Activated CD4-positive, alpha-beta T cell treated with anti-CD3 and anti-CD28 coated beads, Interleukin-2, Interleukin-4, amounts not matched to agents 100 ng/mL and 50 ng/mL, durations not matched to agents 16 hours and 8 hours (primary cell): ENCODE measurements at regions not wholly inside any gene's neighbourhood (a gene's known extent, or its start where the extent isn't known, plus 50 kb on each side); places are given as distances from the start of the nearest gene placed in this dataset.
A peak's percentile ranks its signal among the peaks of the same experiment; 100 is the strongest.

Experiments
- DNase-seq: peaks from one replicate; pipeline ENCODE4 v3.0.0-alpha.2; 2020; ENCODE audit warnings: low spot score

GRCh38 chr9:89655990-89656657, 51.3 kb downstream of the GADD45G start:
- DNase-seq: peak; percentile 40

DNA sequence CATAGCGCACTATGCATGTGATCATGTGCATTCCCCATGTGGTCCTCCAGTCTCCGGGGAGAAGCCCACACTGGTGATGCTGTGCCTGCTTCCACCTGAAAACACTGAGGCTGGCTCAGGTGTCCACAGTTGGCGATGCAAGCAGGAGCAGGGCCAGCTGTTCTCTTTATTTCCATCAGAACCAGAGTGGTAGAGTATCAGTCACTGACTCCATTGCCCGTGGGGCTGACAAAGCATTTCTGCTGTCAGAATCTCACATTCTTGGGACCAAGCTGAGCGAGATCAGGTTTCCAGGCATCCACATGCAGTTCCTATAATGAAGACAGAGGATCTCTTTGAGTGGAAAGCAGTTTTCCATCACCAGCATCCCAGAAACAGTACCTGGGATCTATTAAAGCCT, 52.5 kb downstream of the GADD45G start:
- DNase-seq: no peak

GRCh38 chr9:89657765-89658164, 53.0 kb downstream of the GADD45G start:
- DNase-seq: peak; percentile 52

DNA sequence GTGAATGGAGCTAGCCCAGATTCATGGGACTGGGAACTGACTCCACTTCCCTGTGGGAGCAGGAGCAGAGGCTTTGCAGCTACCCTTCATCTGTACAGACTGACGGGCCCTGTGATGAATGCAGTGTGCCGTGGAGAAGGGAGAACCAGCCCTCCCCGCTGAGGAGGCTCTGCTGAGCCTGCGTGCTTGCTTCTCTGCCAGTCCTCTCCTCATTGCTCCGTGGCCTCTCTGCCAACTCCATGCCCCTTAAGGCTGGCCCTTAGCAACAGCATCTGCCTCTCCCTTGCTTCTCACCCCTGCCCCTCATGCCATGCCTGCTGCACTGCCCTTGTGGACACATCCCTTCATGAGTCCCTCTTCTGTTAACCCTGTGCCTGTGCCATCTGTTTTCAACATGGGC, 53.6 kb downstream of the GADD45G start:
- DNase-seq: no peak

GRCh38 chr9:89658931-89659330, 54.1 kb downstream of the GADD45G start:
- DNase-seq: no peak

DNA sequence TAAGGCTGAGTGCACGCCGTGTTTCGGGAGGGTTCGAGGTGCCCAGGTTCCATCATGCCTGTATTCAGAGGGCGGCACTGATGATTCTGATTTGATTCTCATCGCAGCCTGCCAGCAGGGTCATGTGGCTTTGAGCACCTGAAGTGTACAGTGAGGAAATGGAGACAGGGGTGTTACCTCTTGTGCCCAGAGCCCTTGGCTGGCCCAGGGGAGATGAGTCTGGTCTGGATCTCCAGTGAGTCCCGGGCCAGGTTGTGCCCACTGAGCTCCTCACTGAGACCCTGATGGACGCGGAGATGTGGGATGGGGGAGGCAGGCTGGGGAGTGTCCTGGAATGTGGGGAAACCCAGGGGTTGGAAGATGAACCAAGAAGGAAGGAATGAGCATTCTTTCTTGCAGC, 54.7 kb downstream of the GADD45G start:
- DNase-seq: no peak

DNA sequence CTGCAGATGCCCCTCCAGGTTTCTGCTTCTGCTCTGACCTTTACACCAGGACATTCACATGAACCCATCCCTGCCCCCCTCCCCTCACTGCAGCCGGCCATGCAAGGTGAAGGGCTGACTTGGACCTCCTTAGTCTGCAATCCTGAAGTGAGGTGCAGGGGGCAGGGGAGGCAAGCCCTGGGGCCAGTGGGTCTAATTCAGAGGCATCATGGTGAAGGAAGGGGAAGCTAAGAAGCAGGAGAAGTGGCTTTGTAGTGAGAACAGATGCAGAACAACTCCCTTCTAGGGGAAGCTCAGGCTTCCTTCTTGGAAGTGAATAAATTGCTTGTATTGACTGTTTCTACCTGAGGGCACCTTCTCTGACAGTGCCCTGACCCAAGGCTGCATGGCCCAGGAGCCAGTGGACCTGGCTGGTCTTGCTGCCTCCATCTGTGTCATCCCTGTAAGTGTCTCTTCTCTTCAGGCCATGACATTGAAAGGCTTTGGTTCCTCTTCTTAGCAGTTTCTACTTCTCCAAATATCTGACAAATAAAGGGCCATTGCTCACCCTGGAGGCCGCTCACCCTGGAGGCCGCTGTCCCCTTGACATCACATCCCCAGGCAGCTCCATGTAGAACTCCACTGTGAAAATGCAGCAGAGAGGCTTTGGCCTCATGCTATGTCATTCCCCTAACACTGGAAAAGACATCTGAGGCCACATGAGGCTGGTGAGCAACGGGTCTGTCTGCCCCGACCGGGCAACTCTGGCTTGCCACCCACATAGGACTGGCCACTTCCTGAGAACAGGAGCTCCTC, 55.3 kb downstream of the GADD45G start:
- DNase-seq: no peak

DNA sequence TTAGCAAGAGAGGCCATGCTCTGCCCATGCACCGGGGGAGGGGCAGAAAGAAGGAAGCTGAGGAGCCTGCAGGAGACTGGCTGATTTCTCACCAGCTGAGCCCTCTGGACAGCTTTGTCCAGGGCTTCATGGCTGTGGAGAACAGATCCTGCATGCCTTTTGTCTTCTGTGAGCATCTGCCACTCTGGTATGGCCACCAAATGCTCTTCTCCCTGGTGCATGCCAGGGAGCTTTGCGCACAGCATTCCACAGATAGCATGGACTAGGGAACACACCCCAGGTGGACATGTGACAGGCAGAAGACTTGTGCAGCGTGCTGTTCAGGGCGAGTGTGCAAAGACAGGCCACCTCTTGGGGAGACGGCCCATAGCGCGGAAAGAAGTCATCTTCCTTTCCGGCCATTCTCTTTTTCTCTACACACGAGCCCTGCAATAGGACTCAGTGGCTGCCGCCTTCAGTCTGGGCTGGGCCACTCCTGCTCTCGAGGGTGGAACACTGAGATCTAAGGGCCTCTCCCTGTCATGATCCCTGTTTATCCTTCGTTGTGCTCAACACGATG, 56.7 kb downstream of the GADD45G start:
- DNase-seq: no peak

- DNase-seq: no peak
Measured at GRCh38 chr9:89661956-89662717, 57.3 kb downstream of the GADD45G start.

DNA sequence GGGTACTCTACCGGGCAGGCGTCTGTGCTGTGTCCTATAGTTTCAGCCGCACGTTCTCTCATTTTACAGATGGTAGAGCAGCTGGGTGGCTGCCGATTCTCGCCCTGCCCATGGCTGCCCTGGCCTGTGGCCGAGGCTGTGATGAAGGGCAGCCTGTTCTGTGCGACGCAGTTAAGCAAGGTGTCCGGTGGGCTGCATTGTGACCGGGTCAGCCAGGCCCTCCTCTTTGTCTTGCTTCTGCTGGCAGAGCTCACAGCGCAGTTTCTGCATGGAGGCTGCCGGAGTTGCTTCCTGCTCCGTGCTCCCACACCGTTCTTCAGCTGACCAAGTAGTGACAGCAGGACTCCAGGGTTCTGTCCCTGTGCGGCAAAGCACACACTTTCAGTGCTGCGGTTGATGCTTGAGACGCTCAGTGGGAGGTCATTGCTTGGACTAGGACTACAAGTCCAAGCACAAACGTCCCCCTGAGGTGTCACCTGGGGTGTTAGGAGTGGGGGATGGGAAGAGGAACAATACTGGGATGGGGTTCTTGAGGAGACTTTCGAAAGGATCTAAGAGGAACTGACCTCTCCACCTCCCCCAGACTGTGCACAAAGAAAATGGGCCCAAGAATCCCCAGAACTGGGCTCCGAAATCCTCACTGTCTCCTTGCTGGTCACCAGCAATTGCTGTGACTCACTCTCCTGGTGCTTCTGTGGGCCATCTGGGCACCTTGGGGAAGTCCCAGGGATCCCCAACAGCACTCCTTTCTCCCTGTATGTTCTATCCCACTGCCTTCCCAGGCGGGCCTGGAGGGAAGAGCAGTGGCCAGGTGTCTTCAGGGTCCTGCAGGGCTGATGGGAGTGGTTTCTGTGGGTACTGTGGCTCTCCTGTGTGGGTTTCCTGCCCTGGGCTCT, 58.2 kb downstream of the GADD45G start:
- DNase-seq: no peak

GRCh38 chr9:89663614-89663970, 58.8 kb downstream of the GADD45G start:
- DNase-seq: no peak

DNA sequence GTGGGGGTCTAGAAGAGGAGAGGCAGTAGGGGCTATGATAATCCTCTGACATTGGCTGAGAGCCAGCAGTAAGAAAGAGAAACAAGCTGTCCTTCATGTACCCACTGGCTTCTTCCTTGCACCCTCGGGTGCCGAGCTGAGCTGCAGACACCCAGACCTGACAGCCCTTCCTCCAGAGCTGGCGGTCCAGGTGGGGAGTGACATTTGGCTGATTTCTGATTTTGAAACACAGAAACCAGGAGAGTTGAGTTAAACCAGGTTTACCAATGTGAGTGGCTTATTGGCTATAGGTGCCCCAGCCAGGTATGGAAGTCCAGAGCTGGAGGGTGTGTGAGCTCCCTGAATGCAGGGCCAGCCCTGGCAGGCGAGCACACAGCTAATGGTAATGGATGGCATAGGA, 59.2 kb downstream of the GADD45G start:
- DNase-seq: no peak

GRCh38 chr9:89664896-89665329, 60.1 kb downstream of the GADD45G start:
- DNase-seq: no peak

- no peak for DNase-seq
Measured at GRCh38 chr9:89666364-89666763, 61.6 kb downstream of the GADD45G start.

- DNase-seq: no peak
Measured at GRCh38 chr9:89666950-89667349, 62.1 kb downstream of the GADD45G start.

GRCh38 chr9:89667726-89668125, 62.9 kb downstream of the GADD45G start:
- no peak for DNase-seq

DNA sequence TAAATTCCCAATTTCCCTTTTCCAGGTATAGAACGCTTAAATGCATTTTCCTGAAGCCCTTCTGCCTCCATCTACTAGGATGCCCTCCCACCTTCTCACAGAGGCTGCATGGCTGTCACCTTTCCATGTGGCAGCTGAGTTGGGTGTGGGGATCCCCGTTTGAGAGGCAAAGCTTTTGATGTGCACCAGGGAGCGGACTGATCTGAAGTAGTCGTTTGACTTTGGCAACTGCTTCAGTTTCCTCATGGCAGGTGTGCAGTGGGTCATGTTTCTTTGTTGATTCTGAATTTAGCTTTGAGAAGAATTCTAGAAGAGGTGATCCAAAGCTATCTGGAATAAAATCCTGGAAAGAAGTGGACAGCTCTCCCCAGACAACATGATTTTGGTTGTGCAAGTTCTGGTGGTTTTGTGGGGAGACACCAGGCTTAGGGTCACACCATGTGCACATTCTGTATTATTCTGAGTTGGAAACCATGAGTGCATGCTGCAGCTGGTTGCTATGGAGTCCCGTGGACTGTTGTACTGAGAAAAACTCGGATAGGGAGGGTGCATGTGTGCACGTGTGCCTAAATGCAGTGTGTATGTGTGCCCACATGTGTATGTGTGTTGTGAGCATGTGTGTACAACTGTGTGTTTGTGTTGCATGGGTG, 63.5 kb downstream of the GADD45G start:
- DNase-seq: no peak

GRCh38 chr9:89668866-89669246, 64.0 kb downstream of the GADD45G start:
- no peak for DNase-seq

GRCh38 chr9:89669361-89669842, 64.6 kb downstream of the GADD45G start:
- no peak for DNase-seq

- DNase-seq: no peak
Measured at GRCh38 chr9:89670114-89670513, 65.3 kb downstream of the GADD45G start.
